ENCODE measurements at regions not wholly inside any gene's neighbourhood (a gene's known extent, or its start where the extent isn't known, plus 50 kb on each side); places are given as distances from the start of the nearest gene placed in this dataset.
A peak's percentile ranks its signal among the peaks of the same experiment; 100 is the strongest.

- no peak for TF ChIP-seq EZH2 (IDR thresholded peaks at IDR 0.05; ENCODE audit: low read length, missing control alignments)
- TF ChIP-seq, protein P1, sequence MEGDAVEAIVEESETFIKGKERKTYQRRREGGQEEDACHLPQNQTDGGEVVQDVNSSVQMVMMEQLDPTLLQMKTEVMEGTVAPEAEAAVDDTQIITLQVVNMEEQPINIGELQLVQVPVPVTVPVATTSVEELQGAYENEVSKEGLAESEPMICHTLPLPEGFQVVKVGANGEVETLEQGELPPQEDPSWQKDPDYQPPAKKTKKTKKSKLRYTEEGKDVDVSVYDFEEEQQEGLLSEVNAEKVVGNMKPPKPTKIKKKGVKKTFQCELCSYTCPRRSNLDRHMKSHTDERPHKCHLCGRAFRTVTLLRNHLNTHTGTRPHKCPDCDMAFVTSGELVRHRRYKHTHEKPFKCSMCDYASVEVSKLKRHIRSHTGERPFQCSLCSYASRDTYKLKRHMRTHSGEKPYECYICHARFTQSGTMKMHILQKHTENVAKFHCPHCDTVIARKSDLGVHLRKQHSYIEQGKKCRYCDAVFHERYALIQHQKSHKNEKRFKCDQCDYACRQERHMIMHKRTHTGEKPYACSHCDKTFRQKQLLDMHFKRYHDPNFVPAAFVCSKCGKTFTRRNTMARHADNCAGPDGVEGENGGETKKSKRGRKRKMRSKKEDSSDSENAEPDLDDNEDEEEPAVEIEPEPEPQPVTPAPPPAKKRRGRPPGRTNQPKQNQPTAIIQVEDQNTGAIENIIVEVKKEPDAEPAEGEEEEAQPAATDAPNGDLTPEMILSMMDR (conservative IDR thresholded peaks at IDR 0.05 in 1 of 2, IDR thresholded peaks at IDR 0.05 in 1 of 2; ENCODE audit: low read depth in 1 of 2, low read length in 2 of 2), result no peak
Measured at GRCh38 chr6:78268591-78269452, 598.5 kb upstream of the IRAK1BP1 start.

GRCh38 chr6:78300885-78301284 lies 566.5 kb upstream of the IRAK1BP1 start:
- H3K4me2 ChIP-seq (ENCODE audit: extremely low read depth, insufficient read depth, low read length), result no peak overlapping the region
- TF ChIP-seq, protein P1 (conservative IDR thresholded peaks at IDR 0.05 in 1 of 2, IDR thresholded peaks at IDR 0.05 in 1 of 2; ENCODE audit: low read depth in 1 of 2, low read length in 2 of 2), result no peak
- TF ChIP-seq EZH2 (IDR thresholded peaks at IDR 0.05; ENCODE audit: low read length, missing control alignments), result no peak

More at GRCh38 chr6:78268591-78269452, 598.5 kb upstream of the IRAK1BP1 start:
- Histone ChIP-seq H2AFZ (ENCODE audit: low read length) (no peak overlapping the region), H3K9ac (ENCODE audit: insufficient read depth, low read length) (no peak overlapping the region), H4K20me1 (ENCODE audit: control insufficient read depth, extremely low read depth, insufficient read depth, low read length) (no peaks in the 10 kb centered on the region), H3K27me3 (ENCODE audit: control insufficient read depth, insufficient read depth, low read length) (no peaks in the 10 kb centered on the region), H3K9me3 (ENCODE audit: control insufficient read depth, insufficient read depth, low read depth, low read length) (no peaks in the 10 kb centered on the region), H3K79me2 (ENCODE audit: control insufficient read depth, insufficient read depth, low read length) (no peaks in the 10 kb centered on the region), H3K4me2 (ENCODE audit: extremely low read depth, insufficient read depth, low read length) (no peak overlapping the region), H3K36me3 (ENCODE audit: control insufficient read depth, insufficient read depth, low read length) (no peaks in the 10 kb centered on the region), H3K4me3 (replicated peaks in 1 of 4; ENCODE audit: control extremely low read depth in 1 of 4, insufficient read depth in 1 of 4, low read depth in 3 of 4, low read length in 4 of 4) (no peak overlapping the region), H3K27ac (ENCODE audit: insufficient read depth, low read length) (no peak overlapping the region), H3K4me1 (ENCODE audit: control insufficient read depth, extremely low read depth, insufficient read depth, low read length) (no peaks in the 10 kb centered on the region)
- DNase-seq (ENCODE audit: low read depth in 2 of 2), result peak in 1 of 2 donors; percentile 3

GRCh38 chr6:78302411-78302810 lies 564.9 kb upstream of the IRAK1BP1 start:
- no peaks in the 10 kb centered on the region for H4K20me1 ChIP-seq (ENCODE audit: control insufficient read depth, extremely low read depth, insufficient read depth, low read length)
- DNase-seq (ENCODE audit: low read depth in 2 of 2), result no peak
- no peak overlapping the region for H3K27ac ChIP-seq (ENCODE audit: insufficient read depth, low read length)
- TF ChIP-seq EZH2 (IDR thresholded peaks at IDR 0.05; ENCODE audit: low read length, missing control alignments), result no peak
- TF ChIP-seq, protein P1 (conservative IDR thresholded peaks at IDR 0.05 in 1 of 2, IDR thresholded peaks at IDR 0.05 in 1 of 2; ENCODE audit: low read depth in 1 of 2, low read length in 2 of 2), result no peak
- no peaks in the 10 kb centered on the region for H3K79me2 ChIP-seq (ENCODE audit: control insufficient read depth, insufficient read depth, low read length)
- no peak overlapping the region for H2AFZ ChIP-seq (ENCODE audit: low read length)
- H3K4me2 ChIP-seq (ENCODE audit: extremely low read depth, insufficient read depth, low read length), result no peak overlapping the region
- H3K27me3 ChIP-seq (ENCODE audit: control insufficient read depth, insufficient read depth, low read length), result no peaks in the 10 kb centered on the region
- H3K4me1 ChIP-seq (ENCODE audit: control insufficient read depth, extremely low read depth, insufficient read depth, low read length), result no peaks in the 10 kb centered on the region
- no peaks in the 10 kb centered on the region for H3K9me3 ChIP-seq (ENCODE audit: control insufficient read depth, insufficient read depth, low read depth, low read length)
- H3K36me3 ChIP-seq (ENCODE audit: control insufficient read depth, insufficient read depth, low read length), result no peaks in the 10 kb centered on the region
- H3K4me3 ChIP-seq (replicated peaks in 1 of 4; ENCODE audit: control extremely low read depth in 1 of 4, insufficient read depth in 1 of 4, low read depth in 3 of 4, low read length in 4 of 4), result no peak overlapping the region
- no peak overlapping the region for H3K9ac ChIP-seq (ENCODE audit: insufficient read depth, low read length)

More at GRCh38 chr6:78300885-78301284, 566.5 kb upstream of the IRAK1BP1 start:
- Histone ChIP-seq H3K36me3 (ENCODE audit: control insufficient read depth, insufficient read depth, low read length) (no peaks in the 10 kb centered on the region), H3K79me2 (ENCODE audit: control insufficient read depth, insufficient read depth, low read length) (no peaks in the 10 kb centered on the region), H2AFZ (ENCODE audit: low read length) (no peak overlapping the region), H3K9ac (ENCODE audit: insufficient read depth, low read length) (no peak overlapping the region), H3K4me3 (replicated peaks in 1 of 4; ENCODE audit: control extremely low read depth in 1 of 4, insufficient read depth in 1 of 4, low read depth in 3 of 4, low read length in 4 of 4) (no peak overlapping the region), H3K27ac (ENCODE audit: insufficient read depth, low read length) (no peak overlapping the region), H3K4me1 (ENCODE audit: control insufficient read depth, extremely low read depth, insufficient read depth, low read length) (no peaks in the 10 kb centered on the region), H3K9me3 (ENCODE audit: control insufficient read depth, insufficient read depth, low read depth, low read length) (no peaks in the 10 kb centered on the region), H4K20me1 (ENCODE audit: control insufficient read depth, extremely low read depth, insufficient read depth, low read length) (no peaks in the 10 kb centered on the region), H3K27me3 (ENCODE audit: control insufficient read depth, insufficient read depth, low read length) (no peaks in the 10 kb centered on the region)
- DNase-seq (ENCODE audit: low read depth in 2 of 2), result peak in 1 of 2 donors; percentile 28

Measured in fibroblast of lung (primary cell).